DND-41 (cell line): ENCODE measurements at regions not wholly inside any gene's neighbourhood (a gene's known extent, or its start where the extent isn't known, plus 50 kb on each side); places are given as distances from the start of the nearest gene placed in this dataset.

ENCODE experiments used
- ATAC-seq: fragments of 200-7000 bp; cut with Tn5 transposase; 3 replicates; pipeline ENCODE4 v1.9.1; 2021; ENCODE audit warnings: low read depth; ENCODE audit not compliant: insufficient read depth
- DNase-seq: peaks from one replicate; pipeline ENCODE4 v3.0.0-alpha.2; 2020
- H2AFZ ChIP-seq: 2 replicates; pipeline ENCODE4 v1.6.0; 2012; ENCODE audit warnings: low read depth, low read length
- H3K27ac ChIP-seq: 2 replicates; pipeline ENCODE4 v1.5.1; 2012; ENCODE audit warnings: low read length, inconsistent platforms
- H3K27me3 ChIP-seq: fragments of 200-600 bp; sonication (generic); 2 replicates; pipeline ENCODE4 v1.6.0; 2012; ENCODE audit warnings: low read length, mild to moderate bottlenecking, inconsistent platforms; ENCODE audit not compliant: insufficient read depth, poor library complexity
- H3K36me3 ChIP-seq: 2 replicates; pipeline ENCODE4 v1.5.1; 2012; ENCODE audit warnings: low read length, inconsistent platforms; ENCODE audit not compliant: insufficient read depth
- H3K4me1 ChIP-seq: 2 replicates; pipeline ENCODE4 v1.5.1; 2012; ENCODE audit warnings: mild to moderate bottlenecking, low read length; ENCODE audit not compliant: insufficient read depth
- H3K4me2 ChIP-seq: 2 replicates; pipeline ENCODE4 v1.6.0; 2012; ENCODE audit warnings: mild to moderate bottlenecking, moderate library complexity, low read length, inconsistent platforms; ENCODE audit not compliant: insufficient read depth
- H3K4me3 ChIP-seq, 2 experiments: fragments of 200-600 bp in 1 of 2; shearing (Covaris generic) in 1 of 2; 2 replicates each; pipeline ENCODE4 v1.5.1; 2012 to 2016; ENCODE audit warnings: inconsistent platforms in 2 of 2, low read length in 2 of 2, mild to moderate bottlenecking in 2 of 2, low read depth in 1 of 2, moderate library complexity in 1 of 2
- H3K79me2 ChIP-seq: 2 replicates; pipeline ENCODE4 v1.6.0; 2012; ENCODE audit warnings: low read length, inconsistent platforms; ENCODE audit not compliant: insufficient read depth
- H3K9ac ChIP-seq: 2 replicates; pipeline ENCODE4 v1.6.0; 2012; ENCODE audit warnings: low read depth, mild to moderate bottlenecking, inconsistent platforms, low read length, moderate library complexity
- H3K9me3 ChIP-seq: 2 replicates; pipeline ENCODE4 v1.5.1; 2012; ENCODE audit warnings: low read length, moderate library complexity, mild to moderate bottlenecking, inconsistent platforms; ENCODE audit not compliant: insufficient read depth, severe bottlenecking
- H4K20me1 ChIP-seq: 2 replicates; pipeline ENCODE4 v1.6.0; 2012; ENCODE audit warnings: low read length; ENCODE audit not compliant: insufficient read depth
- CTCF ChIP-seq: IDR thresholded peaks from 2 replicates; pipeline ENCODE4 v1.5.1; 2012; ENCODE audit warnings: borderline replicate concordance, low read length, moderate library complexity, mild to moderate bottlenecking; ENCODE audit not compliant: poor library complexity, severe bottlenecking; ENCODE audit errors: extremely low read depth
- EZH2 ChIP-seq: IDR thresholded peaks from 3 replicates; pipeline ENCODE4 v1.6.1; 2012; ENCODE audit warnings: borderline replicate concordance, low read depth, mild to moderate bottlenecking, moderate library complexity, low read length, inconsistent platforms; ENCODE audit not compliant: severe bottlenecking

GRCh38 chr18:40569605-40570004 lies 1385.4 kb upstream of the PIK3C3 start:
- DNase-seq (no peak), ATAC-seq (no peak)
- Histone ChIP-seq H3K27me3 (no peaks in the 10 kb centered on the region), H3K4me1 (no peaks in the 10 kb centered on the region), H3K9me3 (no peaks in the 10 kb centered on the region), H3K27ac (no peak overlapping the region), H3K36me3 (no peaks in the 10 kb centered on the region), H3K79me2 (no peaks in the 10 kb centered on the region), H2AFZ (no peak overlapping the region), H4K20me1 (no peaks in the 10 kb centered on the region), H3K9ac (no peak overlapping the region), H3K4me3 (no peak overlapping the region), H3K4me2 (no peak overlapping the region)
- TF ChIP-seq CTCF (no peak), EZH2 (no peak)

DNA sequence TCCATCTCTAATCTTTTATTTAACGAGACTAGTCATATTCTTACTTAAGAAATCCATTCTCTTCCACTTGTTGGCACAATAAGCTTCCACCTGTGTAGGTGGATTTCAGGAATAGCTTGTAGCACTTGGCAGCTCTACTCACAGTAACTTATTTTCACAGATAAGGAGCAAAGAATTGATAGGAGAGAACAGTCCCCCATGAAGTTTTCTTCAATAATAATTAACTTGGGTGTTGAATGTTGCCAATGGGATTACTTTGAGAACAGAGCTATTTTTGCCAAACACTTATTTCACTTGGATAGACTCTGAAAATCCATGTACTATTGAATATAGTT lies 1388.6 kb upstream of the PIK3C3 start:
- no peak overlapping the region for H3K4me3 ChIP-seq
- no peaks in the 10 kb centered on the region for H3K36me3 ChIP-seq
- H3K4me1 ChIP-seq, result no peaks in the 10 kb centered on the region
- H3K4me2 ChIP-seq, result no peak overlapping the region
- no peaks in the 10 kb centered on the region for H3K9me3 ChIP-seq
- DNase-seq, result no peak
- H3K27ac ChIP-seq, result no peak overlapping the region
- TF ChIP-seq CTCF (no peak), EZH2 (no peak)
- ATAC-seq, result no peak
- no peaks in the 10 kb centered on the region for H4K20me1 ChIP-seq
- H3K79me2 ChIP-seq, result no peaks in the 10 kb centered on the region
- no peaks in the 10 kb centered on the region for H3K27me3 ChIP-seq
- no peak overlapping the region for H3K9ac ChIP-seq
- no peak overlapping the region for H2AFZ ChIP-seq

DNA sequence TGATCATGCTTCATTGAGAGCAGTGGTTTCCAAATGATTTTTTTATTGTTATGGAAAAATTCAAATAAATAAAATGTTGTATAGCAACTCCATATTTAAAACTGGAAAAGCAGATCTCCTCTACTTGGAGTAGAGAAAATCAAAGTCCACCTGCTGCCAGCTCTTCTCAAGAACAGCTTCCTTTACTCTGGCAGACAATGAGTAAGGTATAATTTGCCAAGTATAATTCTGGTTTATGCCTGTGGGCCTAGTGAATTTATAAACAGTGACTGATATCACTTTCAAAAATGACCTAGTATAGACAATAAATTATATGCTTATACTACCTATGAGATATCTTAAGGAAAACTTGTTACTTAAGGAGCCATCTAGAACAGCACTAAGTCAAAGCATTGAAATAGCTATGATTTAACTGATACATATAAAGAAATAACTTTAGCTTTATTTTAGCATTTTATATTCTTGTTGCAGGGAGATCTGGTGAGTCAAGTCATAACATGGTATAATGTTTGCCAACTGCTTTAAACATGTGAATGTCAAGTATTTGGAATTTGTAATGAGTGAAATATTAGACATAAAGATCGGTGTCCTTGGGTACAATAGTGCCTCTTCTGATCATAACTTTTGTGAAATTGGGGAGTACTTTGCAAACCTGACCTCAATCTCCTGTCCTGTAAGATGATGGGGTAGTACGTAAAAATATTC lies 1389.1 kb upstream of the PIK3C3 start:
- no peak for ATAC-seq
- no peak overlapping the region for H3K27ac ChIP-seq

More for the DNA sequence above, 1389.1 kb upstream of the PIK3C3 start:
- no peak for DNase-seq
- no peaks in the 10 kb centered on the region for H3K4me1 ChIP-seq
- H4K20me1 ChIP-seq, result no peaks in the 10 kb centered on the region
- H3K27me3 ChIP-seq, result no peaks in the 10 kb centered on the region
- no peaks in the 10 kb centered on the region for H3K79me2 ChIP-seq
- no peaks in the 10 kb centered on the region for H3K36me3 ChIP-seq
- no peak overlapping the region for H2AFZ ChIP-seq
- no peak overlapping the region for H3K4me3 ChIP-seq
- no peak overlapping the region for H3K9ac ChIP-seq
- TF ChIP-seq EZH2 (no peak), CTCF (no peak)
- H3K4me2 ChIP-seq, result no peak overlapping the region
- no peaks in the 10 kb centered on the region for H3K9me3 ChIP-seq
